ENCODE measurements at regions not wholly inside any gene's neighbourhood (a gene's known extent, or its start where the extent isn't known, plus 50 kb on each side); places are given as distances from the start of the nearest gene placed in this dataset.

DNA sequence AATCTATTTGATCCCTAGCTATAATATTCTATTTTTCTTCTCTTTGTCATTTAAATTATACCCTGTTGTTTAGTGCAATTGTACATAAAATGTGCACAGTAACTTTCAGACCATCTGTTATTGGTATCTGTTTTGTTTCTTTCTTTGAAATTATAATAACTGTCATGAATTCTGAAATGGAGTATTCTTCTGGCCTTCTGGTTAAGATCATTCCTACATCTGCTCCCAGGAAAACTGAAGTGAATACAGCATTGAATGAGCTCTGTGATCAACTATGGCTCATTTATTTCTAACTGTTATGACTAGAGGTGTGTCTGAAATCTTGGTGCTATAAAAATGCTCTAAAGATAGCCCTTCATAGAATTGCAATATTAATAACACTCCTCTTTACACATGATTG lies 788.4 kb upstream of the TMEFF2 start:
- CTCF ChIA-PET, result interaction anchor here (1.2 kb wide), 1 partner anchor 46 kb away, joined by 3 read pairs; no protein-coding TSS in a partner anchor
- DNase-seq, result no peak
- Histone ChIP-seq H3K27ac (ENCODE audit: low read depth in 2 of 2, low read length in 1 of 2) (no peak overlapping the region; a peak in 1 of 4 replicates), H3K4me3 (ENCODE audit: low read depth in 2 of 2, low read length in 1 of 2) (no peak overlapping the region), H3K9ac (no peak overlapping the region), H2AFZ (ENCODE audit: low read depth) (no peak overlapping the region), H3K9me2 (no peaks in the 10 kb centered on the region), H3K27me3 (ENCODE audit: insufficient read depth) (no peaks in the 10 kb centered on the region), H3F3A (replicated peaks; ENCODE audit: insufficient read depth) (no peaks in the 10 kb centered on the region), H3K79me2 (ENCODE audit: insufficient read depth) (no peaks in the 10 kb centered on the region), H3K4me1 (ENCODE audit: control insufficient read depth in 1 of 2, insufficient read depth in 2 of 2, low read depth in 1 of 2, low read length in 1 of 2) (peaks cover 0 to 2% of the 10 kb centered on the region in 2 experiments; a peak in 1 of 4 replicates), H4K20me1 (ENCODE audit: insufficient read depth) (no peaks in the 10 kb centered on the region), H3K9me3 (no peaks in the 10 kb centered on the region), H3K4me2 (no peak overlapping the region), H3K36me3 (replicated peaks in 1 of 2; ENCODE audit: control insufficient read depth in 1 of 2, insufficient read depth in 2 of 2, low read length in 1 of 2) (no peaks in the 10 kb centered on the region)
- POLR2A ChIA-PET, result no interaction called here
- no peak for TF ChIP-seq FOXJ3 (CRISPR knock-in tag; IDR thresholded peaks at IDR 0.05)
- peak in 1 of 2 experiments; percentile 57; a peak in 2 of 4 replicates for TF ChIP-seq EP300 (IDR thresholded peaks at IDR 0.05; ENCODE audit: borderline replicate concordance in 1 of 2, low read depth in 1 of 2, low read length in 1 of 2)

DNA sequence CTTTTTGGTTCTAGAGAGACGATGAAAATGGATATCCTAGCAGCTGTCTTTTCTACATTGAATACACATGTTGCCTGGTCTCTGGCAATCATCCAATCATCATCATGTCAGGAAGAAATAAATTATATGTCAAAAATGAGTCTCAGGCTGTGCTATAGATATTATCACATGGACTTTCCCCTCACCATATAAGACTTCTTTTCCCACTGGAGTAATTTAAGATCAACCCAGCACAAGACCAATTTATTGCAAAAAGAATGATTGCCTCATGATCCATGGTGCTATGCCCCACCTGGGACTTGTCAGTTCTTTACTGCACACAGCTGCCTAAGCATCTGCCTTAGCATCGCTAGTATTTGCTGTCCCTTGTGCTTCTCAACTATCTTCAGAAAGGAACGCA lies 783.7 kb upstream of the TMEFF2 start:
- no peaks in the 10 kb centered on the region for H3K36me3 ChIP-seq (replicated peaks in 1 of 2; ENCODE audit: control insufficient read depth in 1 of 2, insufficient read depth in 2 of 2, low read length in 1 of 2)
- H4K20me1 ChIP-seq (ENCODE audit: insufficient read depth), result no peaks in the 10 kb centered on the region
- no peaks in the 10 kb centered on the region for H3F3A ChIP-seq (replicated peaks; ENCODE audit: insufficient read depth)
- H3K27ac ChIP-seq (ENCODE audit: low read depth in 2 of 2, low read length in 1 of 2), result no peak overlapping the region
- H3K4me1 ChIP-seq (ENCODE audit: control insufficient read depth in 1 of 2, insufficient read depth in 2 of 2, low read depth in 1 of 2, low read length in 1 of 2), result peaks cover 0 to 2% of the 10 kb centered on the region in 2 experiments; a peak in 1 of 4 replicates
- H2AFZ ChIP-seq (ENCODE audit: low read depth), result no peak overlapping the region
- no peaks in the 10 kb centered on the region for H3K9me2 ChIP-seq
- no peaks in the 10 kb centered on the region for H3K9me3 ChIP-seq
- H3K79me2 ChIP-seq (ENCODE audit: insufficient read depth), result no peaks in the 10 kb centered on the region
- CTCF ChIA-PET, result no interaction called here
- H3K9ac ChIP-seq, result no peak overlapping the region
- POLR2A ChIA-PET, result no interaction called here
- H3K4me2 ChIP-seq, result no peak overlapping the region
- WGBS (ENCODE audit: low lambda C conversion rate), result 48% methylated on average over 3 of the region's 3 CpGs
- DNase-seq, result peak; percentile 44
- TF ChIP-seq, protein P1, sequence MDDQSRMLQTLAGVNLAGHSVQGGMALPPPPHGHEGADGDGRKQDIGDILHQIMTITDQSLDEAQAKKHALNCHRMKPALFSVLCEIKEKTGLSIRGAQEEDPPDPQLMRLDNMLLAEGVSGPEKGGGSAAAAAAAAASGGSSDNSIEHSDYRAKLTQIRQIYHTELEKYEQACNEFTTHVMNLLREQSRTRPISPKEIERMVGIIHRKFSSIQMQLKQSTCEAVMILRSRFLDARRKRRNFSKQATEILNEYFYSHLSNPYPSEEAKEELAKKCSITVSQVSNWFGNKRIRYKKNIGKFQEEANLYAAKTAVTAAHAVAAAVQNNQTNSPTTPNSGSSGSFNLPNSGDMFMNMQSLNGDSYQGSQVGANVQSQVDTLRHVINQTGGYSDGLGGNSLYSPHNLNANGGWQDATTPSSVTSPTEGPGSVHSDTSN (IDR thresholded peaks at IDR 0.05), result no peak
- TF ChIP-seq RCOR1 (IDR thresholded peaks at IDR 0.05; ENCODE audit: low read length), result no peak
- TF ChIP-seq GATA2 (CRISPR knock-in tag; IDR thresholded peaks at IDR 0.05), result peak; percentile 78
- TF ChIP-seq, protein P2, sequence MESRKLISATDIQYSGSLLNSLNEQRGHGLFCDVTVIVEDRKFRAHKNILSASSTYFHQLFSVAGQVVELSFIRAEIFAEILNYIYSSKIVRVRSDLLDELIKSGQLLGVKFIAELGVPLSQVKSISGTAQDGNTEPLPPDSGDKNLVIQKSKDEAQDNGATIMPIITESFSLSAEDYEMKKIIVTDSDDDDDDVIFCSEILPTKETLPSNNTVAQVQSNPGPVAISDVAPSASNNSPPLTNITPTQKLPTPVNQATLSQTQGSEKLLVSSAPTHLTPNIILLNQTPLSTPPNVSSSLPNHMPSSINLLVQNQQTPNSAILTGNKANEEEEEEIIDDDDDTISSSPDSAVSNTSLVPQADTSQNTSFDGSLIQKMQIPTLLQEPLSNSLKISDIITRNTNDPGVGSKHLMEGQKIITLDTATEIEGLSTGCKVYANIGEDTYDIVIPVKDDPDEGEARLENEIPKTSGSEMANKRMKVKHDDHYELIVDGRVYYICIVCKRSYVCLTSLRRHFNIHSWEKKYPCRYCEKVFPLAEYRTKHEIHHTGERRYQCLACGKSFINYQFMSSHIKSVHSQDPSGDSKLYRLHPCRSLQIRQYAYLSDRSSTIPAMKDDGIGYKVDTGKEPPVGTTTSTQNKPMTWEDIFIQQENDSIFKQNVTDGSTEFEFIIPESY (IDR thresholded peaks at IDR 0.05; ENCODE audit: borderline replicate concordance, low read depth), result no peak
- TF ChIP-seq FOXM1 (IDR thresholded peaks at IDR 0.05; ENCODE audit: low read depth), result no peak
- TF ChIP-seq EP300 (IDR thresholded peaks at IDR 0.05; ENCODE audit: borderline replicate concordance in 1 of 2, low read depth in 1 of 2, low read length in 1 of 2), result peak in 1 of 2 experiments; percentile 61; a peak in 1 of 4 replicates
- no peaks in the 10 kb centered on the region for H3K27me3 ChIP-seq (ENCODE audit: insufficient read depth)
- no peak overlapping the region for H3K4me3 ChIP-seq (ENCODE audit: low read depth in 2 of 2, low read length in 1 of 2)

DNA sequence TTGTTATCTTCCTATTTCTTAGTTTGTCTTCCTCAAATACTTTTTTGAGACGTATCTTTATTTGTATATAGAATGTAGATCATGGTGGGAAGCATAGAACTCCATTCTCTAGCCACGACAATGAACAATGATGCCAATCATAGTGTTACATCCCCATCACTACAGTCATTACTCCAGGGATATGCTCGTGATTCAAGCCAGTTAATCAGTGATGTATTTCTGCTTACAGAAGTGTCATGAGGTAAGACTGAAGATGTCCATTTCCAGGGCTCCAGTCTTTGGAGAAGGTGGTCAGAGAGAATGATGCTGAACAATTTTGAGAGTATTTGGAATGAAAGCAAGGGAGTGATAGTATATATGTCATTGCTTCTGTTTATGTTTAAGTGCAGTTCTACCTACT lies 777.2 kb upstream of the TMEFF2 start:
- no peaks in the 10 kb centered on the region for H4K20me1 ChIP-seq (ENCODE audit: insufficient read depth)
- H3K36me3 ChIP-seq (replicated peaks in 1 of 2; ENCODE audit: control insufficient read depth in 1 of 2, insufficient read depth in 2 of 2, low read length in 1 of 2), result no peaks in the 10 kb centered on the region
- ChIA-PET POLR2A (no interaction called here), CTCF (interaction anchor here (1.1 kb wide), 1 partner anchor 19 kb away, joined by 3 read pairs; no protein-coding TSS in a partner anchor)
- H3K27ac ChIP-seq (ENCODE audit: low read depth in 2 of 2, low read length in 1 of 2), result no peak overlapping the region
- 32% methylated on average over 3 of the region's 3 CpGs for WGBS (ENCODE audit: low lambda C conversion rate)
- no peaks in the 10 kb centered on the region for H3K27me3 ChIP-seq (ENCODE audit: insufficient read depth)
- no peak overlapping the region for H3K4me3 ChIP-seq (ENCODE audit: low read depth in 2 of 2, low read length in 1 of 2)
- H3K79me2 ChIP-seq (ENCODE audit: insufficient read depth), result no peaks in the 10 kb centered on the region
- H3K4me1 ChIP-seq (ENCODE audit: control insufficient read depth in 1 of 2, insufficient read depth in 2 of 2, low read depth in 1 of 2, low read length in 1 of 2), result no peaks in the 10 kb centered on the region
- H2AFZ ChIP-seq (ENCODE audit: low read depth), result no peak overlapping the region
- no peak for TF ChIP-seq FOSL2 (IDR thresholded peaks at IDR 0.05; ENCODE audit: borderline replicate concordance, low read depth)
- no peak for TF ChIP-seq RAD21 (IDR thresholded peaks at IDR 0.05; ENCODE audit: low read length)
- no peak for TF ChIP-seq TAF1 (IDR thresholded peaks at IDR 0.05; ENCODE audit: borderline replicate concordance, low read depth, low read length)
- H3K9me3 ChIP-seq, result no peaks in the 10 kb centered on the region
- no peak for DNase-seq
- no peak overlapping the region for H3K4me2 ChIP-seq
- no peaks in the 10 kb centered on the region for H3F3A ChIP-seq (replicated peaks; ENCODE audit: insufficient read depth)
- H3K9ac ChIP-seq, result no peak overlapping the region
- no peaks in the 10 kb centered on the region for H3K9me2 ChIP-seq
